SU-DHL-6 (cell line): ENCODE measurements at regions not wholly inside any gene's neighbourhood (a gene's known extent, or its start where the extent isn't known, plus 50 kb on each side); places are given as distances from the start of the nearest gene placed in this dataset.

Source experiments
- H2AFZ ChIP-seq: fragments of 200-600 bp; sonication (generic); 2 replicates; pipeline ENCODE4 v1.6.1; 2014; ENCODE audit warnings: low read depth, mild to moderate bottlenecking, moderate library complexity, mixed read lengths, antibody characterized with exemption, low read length; ENCODE audit not compliant: severe bottlenecking
- H3F3A ChIP-seq: fragments of 200-600 bp; shearing (Covaris generic); 2 replicates; pipeline ENCODE4 v1.6.0; 2016; ENCODE audit warnings: antibody characterized with exemption, mild to moderate bottlenecking; ENCODE audit not compliant: insufficient read depth
- H3K27ac ChIP-seq: fragments of 200-600 bp; sonication (generic); 2 replicates; pipeline ENCODE4 v1.5.1; 2016; ENCODE audit warnings: low read depth, mild to moderate bottlenecking, low read length, moderate library complexity, mixed read lengths
- H3K27me3 ChIP-seq: fragments of 200-600 bp; sonication (generic), shearing (Covaris generic); 2 replicates; pipeline ENCODE4 v1.6.0; 2014; ENCODE audit warnings: mild to moderate bottlenecking, low read length
- H3K36me3 ChIP-seq: fragments of 200-600 bp; sonication (generic); 2 replicates; pipeline ENCODE4 v1.6.1; 2014; ENCODE audit warnings: mild to moderate bottlenecking, low read length, mixed read lengths
- H3K4me2 ChIP-seq: fragments of 300-600, 200-600 bp; shearing (Covaris generic), sonication (generic); 2 replicates; pipeline ENCODE4 v1.6.0; 2014; ENCODE audit warnings: low read length, low read depth, mild to moderate bottlenecking; ENCODE audit not compliant: poor library complexity, severe bottlenecking
- H3K4me3 ChIP-seq: fragments of 200-600 bp; sonication (generic); 2 replicates; pipeline ENCODE4 v1.5.1; 2014; ENCODE audit warnings: antibody characterized with exemption, low read length, mild to moderate bottlenecking, mixed read lengths; ENCODE audit not compliant: insufficient read depth, poor library complexity, severe bottlenecking
- H3K79me2 ChIP-seq: fragments of 200-600 bp; sonication (generic); 2 replicates; pipeline ENCODE4 v1.6.1; 2014; ENCODE audit warnings: mild to moderate bottlenecking, low read length, moderate library complexity; ENCODE audit not compliant: insufficient read depth
- H3K9ac ChIP-seq: fragments of 200-600 bp; sonication (generic); 2 replicates; pipeline ENCODE4 v1.7.0; 2014; ENCODE audit warnings: mild to moderate bottlenecking, low read length
- H3K9me2 ChIP-seq: fragments of 200-600 bp; sonication (generic); replicated peaks from 2 replicates; pipeline ENCODE4 v1.6.1; 2014; ENCODE audit warnings: low read length; ENCODE audit not compliant: insufficient read depth
- H3K9me3 ChIP-seq: fragments of 200-600 bp; sonication (generic); 2 replicates; pipeline ENCODE4 v1.6.1; 2014; ENCODE audit warnings: low read length, mixed read lengths; ENCODE audit not compliant: insufficient read depth
- H4K20me1 ChIP-seq: fragments of 200-600 bp; sonication (generic); 2 replicates; pipeline ENCODE4 v1.6.1; 2014; ENCODE audit warnings: low read depth, mild to moderate bottlenecking, antibody characterized with exemption, low read length, moderate library complexity, mixed read lengths
- EZH2phosphoT487 ChIP-seq: fragments of 200-600 bp; sonication (generic), shearing (Covaris generic); conservative IDR thresholded peaks from 2 replicates; pipeline ENCODE4 v1.6.1; 2018; ENCODE audit warnings: mild to moderate bottlenecking, antibody characterized with exemption, low read length, moderate library complexity, mixed read lengths
- TF ChIP-seq, protein P1 (sequence below): fragments of 200-600 bp; sonication (generic); IDR thresholded peaks from one replicate; pipeline ENCODE4 v1.5.1; 2017; ENCODE audit warnings: antibody characterized with exemption, mild to moderate bottlenecking, low read length, moderate library complexity; ENCODE audit not compliant: insufficient read depth, poor library complexity, severe bottlenecking

DNA sequence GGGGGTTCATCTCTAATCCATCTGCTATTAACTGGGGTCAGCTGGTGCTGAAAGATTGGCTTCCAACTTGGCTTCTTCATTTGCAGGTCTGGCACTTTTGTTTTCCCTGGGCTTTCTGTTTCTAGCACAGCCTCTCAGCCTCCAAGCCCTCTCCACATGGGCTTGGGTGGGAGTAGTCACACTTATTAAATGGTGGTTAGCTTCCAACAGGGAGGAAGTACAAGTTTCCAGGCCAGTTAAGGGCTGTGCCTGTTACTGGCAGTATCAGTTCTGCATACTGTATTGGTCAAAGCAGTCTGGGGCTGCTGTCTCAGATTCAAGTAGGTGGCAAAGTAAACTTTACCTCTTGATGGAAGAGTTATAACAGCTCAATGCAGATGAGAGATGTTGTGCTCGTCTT is 627.1 kb upstream of the CCDC54 start:
- H4K20me1 ChIP-seq, result no peaks in the 10 kb centered on the region

DNA sequence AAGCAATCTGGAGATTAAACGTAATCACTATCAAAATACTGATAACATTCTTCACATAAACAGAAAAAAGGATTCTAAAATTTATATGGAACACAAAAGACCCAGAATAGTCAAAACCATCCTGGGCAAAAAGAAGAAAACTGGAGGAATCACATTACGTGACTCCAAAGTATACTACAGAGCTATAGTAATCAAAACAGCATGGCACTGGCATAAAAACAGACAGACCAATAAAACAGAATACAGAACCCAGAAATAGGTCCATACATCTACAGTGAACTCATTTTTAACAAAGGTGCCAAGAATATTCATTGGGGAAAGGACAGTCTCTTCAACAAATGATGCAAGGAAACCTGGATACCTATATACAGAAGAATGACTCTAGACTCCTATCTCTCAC is 621.9 kb upstream of the CCDC54 start:
- H3K27ac ChIP-seq, result no peak overlapping the region
- TF ChIP-seq EZH2phosphoT487, result no peak
- TF ChIP-seq, protein P1, sequence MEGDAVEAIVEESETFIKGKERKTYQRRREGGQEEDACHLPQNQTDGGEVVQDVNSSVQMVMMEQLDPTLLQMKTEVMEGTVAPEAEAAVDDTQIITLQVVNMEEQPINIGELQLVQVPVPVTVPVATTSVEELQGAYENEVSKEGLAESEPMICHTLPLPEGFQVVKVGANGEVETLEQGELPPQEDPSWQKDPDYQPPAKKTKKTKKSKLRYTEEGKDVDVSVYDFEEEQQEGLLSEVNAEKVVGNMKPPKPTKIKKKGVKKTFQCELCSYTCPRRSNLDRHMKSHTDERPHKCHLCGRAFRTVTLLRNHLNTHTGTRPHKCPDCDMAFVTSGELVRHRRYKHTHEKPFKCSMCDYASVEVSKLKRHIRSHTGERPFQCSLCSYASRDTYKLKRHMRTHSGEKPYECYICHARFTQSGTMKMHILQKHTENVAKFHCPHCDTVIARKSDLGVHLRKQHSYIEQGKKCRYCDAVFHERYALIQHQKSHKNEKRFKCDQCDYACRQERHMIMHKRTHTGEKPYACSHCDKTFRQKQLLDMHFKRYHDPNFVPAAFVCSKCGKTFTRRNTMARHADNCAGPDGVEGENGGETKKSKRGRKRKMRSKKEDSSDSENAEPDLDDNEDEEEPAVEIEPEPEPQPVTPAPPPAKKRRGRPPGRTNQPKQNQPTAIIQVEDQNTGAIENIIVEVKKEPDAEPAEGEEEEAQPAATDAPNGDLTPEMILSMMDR, result no peak
- H3F3A ChIP-seq, result no peaks in the 10 kb centered on the region
- H3K4me3 ChIP-seq, result no peak overlapping the region
- H3K9ac ChIP-seq, result no peak overlapping the region
- H2AFZ ChIP-seq, result no peak overlapping the region
- no peaks in the 10 kb centered on the region for H4K20me1 ChIP-seq
- H3K9me3 ChIP-seq, result no peaks in the 10 kb centered on the region
- no peak overlapping the region for H3K4me2 ChIP-seq
- no peaks in the 10 kb centered on the region for H3K27me3 ChIP-seq
- H3K36me3 ChIP-seq, result no peaks in the 10 kb centered on the region
- H3K9me2 ChIP-seq, result no peaks in the 10 kb centered on the region
- H3K79me2 ChIP-seq, result no peaks in the 10 kb centered on the region

More for the DNA sequence above, 627.1 kb upstream of the CCDC54 start:
- Histone ChIP-seq H3K27me3 (no peaks in the 10 kb centered on the region), H3K9ac (no peak overlapping the region), H3K4me3 (no peak overlapping the region), H3K27ac (no peak overlapping the region), H3K36me3 (no peaks in the 10 kb centered on the region), H3F3A (no peaks in the 10 kb centered on the region), H2AFZ (no peak overlapping the region), H3K4me2 (no peak overlapping the region), H3K9me2 (no peaks in the 10 kb centered on the region), H3K9me3 (no peaks in the 10 kb centered on the region), H3K79me2 (no peaks in the 10 kb centered on the region)
- TF ChIP-seq, protein P1, result no peak
- no peak for TF ChIP-seq EZH2phosphoT487

DNA sequence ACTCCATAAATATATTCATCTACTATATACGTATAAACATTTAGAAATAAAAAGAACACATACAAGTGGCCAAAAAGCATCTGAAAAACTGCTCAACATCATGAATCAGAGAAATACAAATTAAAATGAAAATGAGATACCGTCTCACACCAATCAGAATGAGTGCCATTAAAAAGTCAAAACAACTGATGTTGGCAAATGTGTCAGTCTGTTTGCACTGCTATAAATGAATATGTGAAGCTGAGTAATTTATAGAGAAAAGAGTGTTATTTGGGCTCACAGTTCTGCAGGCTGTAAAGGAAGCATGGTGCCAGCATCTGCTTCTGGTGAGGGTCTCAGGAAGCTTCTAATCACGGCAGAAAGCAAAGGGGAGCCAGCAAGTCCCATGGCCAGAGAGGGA is 620.3 kb upstream of the CCDC54 start:
- Histone ChIP-seq H3K4me2 (no peak overlapping the region), H4K20me1 (no peaks in the 10 kb centered on the region), H3K27me3 (no peaks in the 10 kb centered on the region), H3F3A (no peaks in the 10 kb centered on the region), H3K36me3 (no peaks in the 10 kb centered on the region), H2AFZ (no peak overlapping the region), H3K79me2 (no peaks in the 10 kb centered on the region), H3K4me3 (no peak overlapping the region), H3K27ac (no peak overlapping the region), H3K9ac (no peak overlapping the region), H3K9me2 (no peaks in the 10 kb centered on the region), H3K9me3 (no peaks in the 10 kb centered on the region)
- no peak for TF ChIP-seq EZH2phosphoT487
- TF ChIP-seq, protein P1, result no peak
